ENCODE measurements at regions not wholly inside any gene's neighbourhood (a gene's known extent, or its start where the extent isn't known, plus 50 kb on each side); places are given as distances from the start of the nearest gene placed in this dataset.

DNA sequence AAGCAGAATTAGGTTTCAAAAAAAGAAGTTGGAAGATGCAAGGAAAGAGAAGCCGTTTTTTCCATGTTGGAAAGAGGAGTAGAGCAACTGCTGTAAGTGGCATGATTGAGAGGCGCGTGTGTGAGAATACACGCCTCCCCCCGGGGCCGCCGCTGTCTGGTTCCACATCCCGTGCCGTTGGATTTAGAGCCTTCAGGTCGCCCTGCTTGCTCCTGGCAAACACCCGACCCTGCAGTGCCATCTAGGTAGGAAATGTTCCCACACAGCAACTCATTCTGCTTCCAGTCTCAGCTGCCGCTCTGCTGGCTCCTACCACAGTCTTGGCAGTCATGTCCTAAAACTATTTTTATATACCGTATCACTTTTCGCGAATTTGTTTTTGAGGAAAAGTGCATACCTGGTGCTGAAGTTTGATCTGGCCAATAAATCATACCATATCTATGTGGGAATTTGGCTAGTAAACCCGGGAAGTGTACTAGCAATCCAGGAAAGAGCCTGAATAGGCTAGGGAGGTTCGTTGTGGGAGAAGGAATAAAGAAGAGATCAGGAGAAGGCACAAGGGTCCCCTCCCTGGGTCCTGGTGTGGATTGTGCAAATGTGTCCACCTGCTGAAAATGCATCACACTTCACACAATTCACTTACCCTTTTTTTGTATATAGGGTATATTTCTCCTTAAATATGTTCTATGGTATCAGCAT, 372.7 kb downstream of the FBXO15 start:
- TF ChIP-seq, protein P1, sequence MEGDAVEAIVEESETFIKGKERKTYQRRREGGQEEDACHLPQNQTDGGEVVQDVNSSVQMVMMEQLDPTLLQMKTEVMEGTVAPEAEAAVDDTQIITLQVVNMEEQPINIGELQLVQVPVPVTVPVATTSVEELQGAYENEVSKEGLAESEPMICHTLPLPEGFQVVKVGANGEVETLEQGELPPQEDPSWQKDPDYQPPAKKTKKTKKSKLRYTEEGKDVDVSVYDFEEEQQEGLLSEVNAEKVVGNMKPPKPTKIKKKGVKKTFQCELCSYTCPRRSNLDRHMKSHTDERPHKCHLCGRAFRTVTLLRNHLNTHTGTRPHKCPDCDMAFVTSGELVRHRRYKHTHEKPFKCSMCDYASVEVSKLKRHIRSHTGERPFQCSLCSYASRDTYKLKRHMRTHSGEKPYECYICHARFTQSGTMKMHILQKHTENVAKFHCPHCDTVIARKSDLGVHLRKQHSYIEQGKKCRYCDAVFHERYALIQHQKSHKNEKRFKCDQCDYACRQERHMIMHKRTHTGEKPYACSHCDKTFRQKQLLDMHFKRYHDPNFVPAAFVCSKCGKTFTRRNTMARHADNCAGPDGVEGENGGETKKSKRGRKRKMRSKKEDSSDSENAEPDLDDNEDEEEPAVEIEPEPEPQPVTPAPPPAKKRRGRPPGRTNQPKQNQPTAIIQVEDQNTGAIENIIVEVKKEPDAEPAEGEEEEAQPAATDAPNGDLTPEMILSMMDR (IDR thresholded peaks at IDR 0.05): no peak
- TF ChIP-seq EP300 (IDR thresholded peaks at IDR 0.05; ENCODE audit: low read depth) (no peak), POLR2A (IDR thresholded peaks at IDR 0.05) (no peak)

Measured in transverse colon (tissue), 3 donors.